Activated CD8-positive, alpha-beta memory T cell treated with anti-CD3 and anti-CD28 coated beads for 48 hours (primary cell): ENCODE measurements at regions not wholly inside any gene's neighbourhood (a gene's known extent, or its start where the extent isn't known, plus 50 kb on each side); places are given as distances from the start of the nearest gene placed in this dataset.

Experiments
- DNase-seq, 3 experiments: peaks; one replicate each; pipeline ENCODE4 v3.0.0-alpha.2; 2020; ENCODE audit warnings: low read depth in 2 of 3, low spot score in 2 of 3

DNA sequence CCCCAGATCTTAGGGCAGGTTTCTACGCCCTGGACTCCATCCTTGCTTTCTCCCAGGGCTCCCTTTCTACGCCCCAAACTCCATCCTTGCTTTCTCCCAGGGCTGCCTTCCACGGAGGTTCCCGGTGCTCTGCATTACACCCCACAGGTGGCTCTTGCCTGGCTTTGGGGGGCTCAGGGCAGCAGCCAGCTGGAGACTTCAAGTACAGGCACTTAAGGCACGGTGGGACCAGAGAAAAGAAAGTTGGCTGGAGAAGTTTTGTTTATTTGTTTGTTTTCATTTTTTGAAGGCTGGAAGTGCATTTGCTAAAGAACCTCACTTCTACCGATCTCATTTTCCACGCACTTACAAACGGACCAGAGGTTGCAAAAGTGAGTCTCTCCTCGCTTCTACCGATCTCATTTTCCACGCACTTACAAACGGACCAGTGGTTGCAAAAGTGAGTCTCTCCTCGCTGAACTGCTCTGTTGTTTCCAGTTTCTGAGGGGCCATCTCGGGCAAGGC is 103.8 kb upstream of the MED13L start:
- no peak for DNase-seq

DNA sequence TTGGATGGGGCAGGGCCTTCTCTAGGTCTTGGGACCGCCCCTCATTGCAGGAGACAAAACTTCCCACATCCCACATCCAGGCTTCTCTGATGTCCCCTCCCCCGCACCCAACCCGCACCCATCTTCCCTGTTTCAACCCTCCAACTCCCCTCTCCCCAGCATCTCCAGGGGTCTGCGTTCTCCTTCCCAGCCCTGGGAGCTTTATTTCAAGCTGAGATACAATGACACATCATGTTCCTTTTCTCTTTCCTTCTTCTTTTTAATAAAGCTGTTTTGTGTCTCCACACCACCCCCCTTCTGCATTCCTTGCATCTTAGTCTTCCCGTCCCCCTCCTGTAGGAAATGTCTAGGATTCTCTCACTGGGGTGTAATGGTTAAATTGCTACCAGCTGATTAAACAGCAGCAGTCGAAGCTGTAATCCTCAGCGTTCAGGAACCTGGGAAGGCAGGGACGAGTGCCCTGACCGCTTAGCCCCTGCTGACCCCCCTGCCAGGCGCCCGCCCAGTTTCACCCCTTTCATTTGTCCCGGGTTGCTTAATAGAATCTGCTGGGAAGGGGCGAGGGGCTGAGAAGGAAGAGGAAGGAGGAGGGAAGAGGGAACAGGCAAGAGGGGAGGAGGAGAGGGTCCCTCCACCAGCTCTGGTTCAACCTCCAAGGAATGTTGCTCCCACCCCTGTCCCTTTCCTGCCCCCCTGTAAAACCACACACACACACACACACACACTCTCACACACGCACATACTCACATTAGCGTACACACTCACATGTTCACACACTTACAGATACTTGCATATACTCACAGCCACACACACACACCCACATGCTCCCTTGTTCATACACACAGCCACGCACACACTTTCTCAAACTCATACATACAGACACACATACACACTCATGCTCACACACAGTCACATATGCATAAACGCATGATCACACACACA is 104.5 kb upstream of the MED13L start:
- DNase-seq: no peak

DNA sequence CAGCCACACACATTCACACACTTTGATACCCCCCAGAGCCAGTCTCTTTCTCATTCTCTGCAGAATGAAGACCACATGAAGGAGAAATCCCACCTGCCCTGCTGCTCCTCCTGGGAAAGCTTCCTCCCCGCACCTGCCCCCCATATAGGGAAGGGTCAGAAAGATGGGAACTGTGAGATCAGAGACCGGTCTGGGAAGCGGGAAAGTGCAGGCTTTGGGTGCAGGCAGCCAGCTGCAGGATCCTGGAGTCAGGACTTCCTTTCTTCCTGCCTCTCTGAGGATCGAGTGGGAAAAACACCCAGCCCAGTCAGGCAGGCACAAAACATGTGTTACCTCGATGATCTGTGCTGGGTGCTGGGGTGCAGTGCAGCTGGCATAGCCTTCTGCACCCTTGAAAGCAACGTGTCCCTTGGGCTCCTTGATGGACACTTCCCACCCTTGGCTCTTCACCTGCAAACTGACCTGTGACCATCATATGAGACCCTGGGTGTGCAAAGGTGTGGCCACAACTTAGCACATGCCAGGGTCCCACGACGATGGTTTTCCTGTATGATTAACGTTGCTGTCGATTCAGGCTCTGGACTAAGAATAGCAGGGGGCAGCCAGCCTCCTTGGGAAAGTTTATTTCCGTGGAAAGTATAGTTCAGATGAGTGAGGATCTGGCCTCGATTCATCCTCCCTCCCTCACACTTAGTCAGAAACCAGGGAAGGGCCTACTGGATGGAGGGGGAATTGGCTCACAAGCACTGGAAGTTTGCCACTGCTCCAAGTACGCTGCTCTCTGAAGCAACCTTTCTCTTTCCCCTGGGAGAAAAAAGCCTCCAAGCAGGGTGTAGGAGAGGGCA is 105.4 kb upstream of the MED13L start:
- no peak for DNase-seq

DNA sequence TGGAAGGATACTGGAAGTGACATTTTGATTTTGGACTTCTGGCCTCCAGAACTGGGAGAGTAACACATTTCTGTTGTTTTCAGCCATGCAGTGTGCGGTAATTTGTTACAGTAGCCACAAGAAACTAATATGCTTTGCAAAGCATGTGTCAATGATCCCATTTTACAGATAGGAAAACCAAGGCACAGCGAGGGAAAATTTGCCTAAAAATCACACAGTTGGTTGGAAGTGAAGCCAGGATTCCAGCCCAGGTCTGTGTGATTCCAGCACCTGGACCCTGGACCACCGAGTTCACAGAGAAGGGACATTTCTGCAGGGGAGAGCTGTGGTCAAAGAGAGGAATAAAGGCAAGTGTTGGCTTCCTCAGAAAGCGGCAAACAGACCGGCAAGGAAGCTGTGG is 106.7 kb upstream of the MED13L start:
- DNase-seq: no peak

DNA sequence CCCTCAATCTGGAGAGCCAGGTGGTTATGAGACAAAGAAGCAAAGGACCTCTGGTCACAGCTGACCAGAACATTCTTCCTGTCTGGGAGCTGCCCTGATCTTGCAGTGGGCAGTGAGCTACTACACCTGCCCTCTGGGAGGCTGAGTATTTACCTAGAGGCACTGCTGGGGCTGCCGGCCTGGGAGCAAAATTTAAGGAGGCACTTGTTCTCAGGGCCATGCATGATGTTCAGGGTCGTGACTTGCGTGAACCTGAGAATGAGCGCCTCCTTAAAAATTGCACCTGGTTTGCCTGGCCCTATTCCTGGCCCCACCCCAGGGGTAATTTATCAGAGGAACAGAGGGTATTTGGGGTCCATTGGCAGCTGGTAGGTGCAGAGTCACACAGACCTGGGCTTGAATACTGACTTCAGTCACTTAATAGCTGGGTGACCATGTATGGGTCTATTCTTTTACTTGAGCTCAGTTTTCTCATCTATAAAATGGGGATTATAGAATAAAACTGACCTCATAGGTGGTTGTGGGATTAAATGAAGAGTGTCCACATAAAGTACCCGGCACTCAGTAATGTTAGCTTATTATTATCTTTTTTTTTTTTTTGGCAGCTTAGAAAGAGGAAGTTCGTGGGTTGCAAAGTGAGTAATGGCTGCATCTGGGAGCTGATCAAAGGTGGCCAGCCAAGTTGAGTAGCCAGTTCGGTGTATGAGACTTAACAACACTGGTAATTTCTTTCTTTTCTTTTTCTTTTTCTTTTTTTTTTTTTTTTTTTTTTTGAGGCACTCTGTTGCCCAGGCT is 107.4 kb upstream of the MED13L start:
- DNase-seq: no peak

DNA sequence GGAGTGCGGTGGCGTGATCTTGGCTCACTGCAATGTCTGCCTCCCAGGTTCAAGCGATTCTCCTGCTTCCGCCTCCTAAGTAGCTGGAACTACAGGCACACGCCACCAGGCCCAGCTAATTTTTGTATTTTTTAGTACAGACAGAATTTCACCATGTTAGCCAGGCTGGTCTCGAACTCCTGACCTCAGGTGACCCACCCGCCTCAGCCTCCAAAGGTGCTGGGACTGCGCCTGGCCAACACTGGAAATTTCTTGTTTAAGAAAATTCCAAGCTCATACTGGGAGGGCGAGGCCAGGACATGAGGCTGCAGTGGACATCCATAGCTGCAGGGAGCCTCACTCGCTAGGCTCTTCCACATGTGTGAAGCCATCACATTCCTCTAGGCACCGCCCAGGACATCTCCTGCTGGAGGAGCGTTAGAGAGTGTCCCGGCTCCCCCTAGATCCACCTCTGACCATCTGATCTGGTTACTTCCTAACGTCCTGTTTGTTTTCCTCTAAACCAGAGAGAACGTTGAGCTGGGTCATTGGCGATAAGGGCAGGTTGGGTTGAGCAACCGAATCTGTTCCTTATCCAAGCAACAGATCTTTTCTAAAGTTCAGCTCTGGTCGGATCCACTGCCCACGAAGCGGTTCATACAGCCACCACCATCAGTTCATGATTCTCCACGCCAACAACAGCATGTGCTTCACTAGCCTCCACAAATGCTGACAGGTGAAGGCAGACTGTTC is 108.2 kb upstream of the MED13L start:
- no peak for DNase-seq

DNA sequence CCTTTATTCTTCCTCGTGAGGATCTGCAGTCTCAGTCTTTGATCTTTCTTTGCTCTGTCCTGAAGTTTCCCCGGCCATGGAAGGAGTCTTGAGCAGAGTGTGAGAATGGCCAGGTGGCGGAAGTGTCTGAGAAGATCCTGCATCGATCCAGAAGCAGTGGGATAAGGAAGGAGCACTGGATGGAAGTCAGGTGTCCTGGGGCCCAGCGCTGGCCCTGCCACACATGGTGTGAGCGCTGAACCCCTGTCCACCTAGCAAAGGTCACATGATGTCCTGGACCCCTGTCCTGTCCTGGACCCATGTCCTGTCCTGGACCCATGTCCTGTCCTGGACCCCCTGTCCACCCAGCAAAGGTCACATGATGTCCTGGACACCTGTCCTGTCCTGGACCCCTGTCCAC is 111.8 kb upstream of the MED13L start:
- no peak for DNase-seq

DNA sequence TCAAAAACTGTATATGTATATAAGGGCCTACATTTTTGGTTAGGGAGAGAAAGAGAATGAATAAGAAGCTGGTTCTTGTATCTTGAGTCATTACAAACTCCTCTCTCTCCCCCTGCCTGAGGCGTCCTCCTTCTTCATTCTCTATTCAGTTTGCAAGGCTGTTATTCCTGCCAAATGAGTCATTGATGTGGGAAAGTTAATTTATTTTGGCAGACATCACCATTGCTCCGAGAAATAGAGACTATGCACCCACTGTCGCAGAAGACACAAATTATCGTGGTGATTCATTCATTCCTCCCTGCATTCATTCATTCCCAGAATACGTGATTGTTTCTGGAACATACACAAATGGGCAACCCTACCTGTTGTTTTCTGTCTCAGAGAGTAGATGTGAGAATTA is 112.5 kb upstream of the MED13L start:
- no peak for DNase-seq

DNA sequence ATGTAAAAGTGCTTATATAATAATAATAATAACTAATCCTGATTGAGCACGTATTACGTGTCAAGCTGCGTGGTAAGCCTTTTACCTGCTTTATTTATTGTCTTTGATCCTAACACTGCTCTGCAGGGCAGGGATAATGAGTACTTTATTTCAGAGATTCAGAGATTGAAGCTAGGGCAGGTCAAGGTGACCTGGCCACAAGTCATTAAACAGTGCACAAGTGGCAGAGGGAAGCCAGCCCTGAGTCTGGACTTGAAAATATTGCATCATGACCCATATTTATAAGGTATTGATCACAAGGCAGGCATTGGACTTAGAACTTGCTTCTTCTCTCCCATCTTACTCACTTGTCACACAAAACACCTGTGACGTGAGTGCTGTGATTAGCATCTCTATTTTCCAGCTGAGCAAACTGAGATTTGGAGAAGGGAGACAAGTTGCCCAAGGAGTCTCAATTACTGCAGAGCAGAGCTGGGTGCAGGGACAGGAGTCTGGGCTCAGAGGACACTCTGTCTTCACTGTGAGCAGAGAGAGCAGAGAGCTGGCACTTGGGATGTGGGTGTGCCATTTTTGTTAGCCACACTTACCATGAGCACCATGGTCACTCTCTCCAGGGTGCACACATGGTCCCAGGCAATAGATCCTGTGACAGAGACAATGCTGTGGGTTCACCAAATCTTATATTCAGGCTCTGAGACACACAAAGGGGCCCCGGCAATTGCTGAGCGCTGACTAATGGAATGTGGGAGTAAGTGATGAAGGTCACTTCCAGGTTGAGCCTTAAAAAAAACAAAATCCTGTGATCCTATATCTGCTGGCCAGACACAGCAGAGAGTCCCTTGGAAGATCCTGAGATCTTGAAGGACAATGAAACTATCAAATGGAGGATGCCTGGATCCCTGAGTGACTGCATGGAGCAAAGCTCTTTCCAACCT is 113.2 kb upstream of the MED13L start:
- DNase-seq: no peak

DNA sequence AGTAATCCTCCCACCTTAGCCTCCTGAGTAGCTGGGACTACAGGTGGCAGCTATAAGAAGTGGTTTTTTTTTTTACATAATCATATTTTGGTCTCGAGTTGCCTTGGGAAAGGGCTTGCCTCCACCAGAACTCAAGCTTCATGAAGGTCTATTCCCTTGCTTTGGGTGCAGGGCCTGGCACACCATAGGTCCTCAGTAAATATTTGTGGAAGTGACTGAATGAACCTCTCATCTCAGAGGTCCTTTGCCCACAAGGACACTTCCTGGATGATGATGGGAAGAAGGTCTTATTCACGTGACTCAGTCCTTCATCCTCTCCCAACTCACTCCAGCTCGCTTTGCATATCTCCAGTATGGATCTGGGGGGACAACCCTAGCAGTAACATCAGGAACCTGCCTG is 114.0 kb upstream of the MED13L start:
- no peak for DNase-seq

DNA sequence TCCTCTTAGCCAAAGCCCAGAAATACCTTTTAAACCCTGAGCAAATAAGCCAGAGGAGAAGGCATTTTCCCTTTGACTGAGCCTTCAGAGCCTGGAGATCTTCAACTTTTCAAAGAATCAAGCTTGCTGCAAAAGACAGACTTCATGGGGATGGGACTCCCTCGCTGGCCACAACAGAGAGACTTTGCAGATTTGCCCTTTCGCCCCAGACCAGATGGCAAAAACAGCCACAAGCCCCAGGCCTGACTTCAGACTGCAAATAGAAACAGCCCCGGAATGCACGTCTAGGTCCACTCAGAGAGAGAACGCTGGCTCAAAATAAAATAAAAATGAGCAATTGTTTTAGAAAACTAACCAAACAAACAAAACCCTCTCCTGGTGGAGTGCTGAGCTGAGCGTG is 114.6 kb upstream of the MED13L start:
- no peak for DNase-seq

DNA sequence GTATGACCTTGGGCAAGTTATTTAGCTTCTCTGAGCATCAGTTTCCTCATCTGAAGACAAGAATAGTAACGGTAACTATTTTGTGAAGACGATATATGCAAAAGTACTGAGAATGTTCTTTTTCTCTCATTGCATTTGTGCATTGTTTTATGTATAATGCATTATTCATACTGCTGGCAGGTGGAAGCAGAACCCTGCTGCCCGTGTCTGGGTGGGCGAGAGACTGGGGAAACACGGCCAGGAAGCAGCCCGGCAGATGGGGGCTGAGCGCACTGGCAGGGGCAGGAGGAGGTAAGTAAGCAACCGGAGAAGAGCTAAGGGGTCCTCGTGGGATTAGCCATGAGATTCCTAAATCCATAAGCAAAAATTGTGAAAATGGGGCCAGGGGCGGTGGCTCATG is 115.8 kb upstream of the MED13L start:
- no peak for DNase-seq

DNA sequence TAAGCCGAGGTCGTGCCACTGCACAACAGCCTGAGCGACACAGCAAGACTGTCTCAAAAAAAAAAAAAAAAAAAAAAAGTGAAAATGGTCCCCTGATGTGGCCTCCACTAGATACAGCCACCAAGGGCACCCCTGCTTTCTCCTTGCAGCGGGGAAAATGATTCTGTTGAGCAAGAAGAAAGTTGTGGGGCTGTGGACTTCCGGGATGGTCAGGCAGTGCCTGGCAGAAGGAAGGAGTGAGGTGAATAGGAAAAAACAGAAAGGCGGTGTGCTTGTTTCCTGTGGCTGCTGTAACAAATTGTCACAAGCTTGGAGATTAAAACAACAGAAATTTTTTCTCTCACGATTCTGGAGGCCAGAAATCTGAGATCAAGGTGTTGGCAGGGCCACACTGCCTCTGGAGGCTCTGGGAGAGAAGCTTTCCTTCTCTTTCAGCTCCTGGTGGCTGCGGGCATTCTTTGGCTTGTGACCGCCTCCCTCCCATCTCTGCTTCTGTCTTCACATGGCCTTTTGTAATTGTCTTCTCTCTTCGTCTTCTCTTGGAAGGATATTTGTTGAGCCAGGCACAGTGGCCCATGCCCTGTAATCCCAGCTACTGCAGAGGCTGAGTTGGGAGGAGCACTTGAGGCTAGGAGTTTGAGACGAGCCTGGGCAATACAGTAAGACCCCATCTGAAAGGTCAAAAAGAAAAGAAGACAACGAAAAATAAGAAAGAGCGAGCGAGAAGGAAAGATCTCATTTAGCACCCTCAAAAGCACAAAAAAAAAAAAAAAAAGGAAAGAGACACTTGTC is 116.6 kb upstream of the MED13L start:
- DNase-seq: no peak

DNA sequence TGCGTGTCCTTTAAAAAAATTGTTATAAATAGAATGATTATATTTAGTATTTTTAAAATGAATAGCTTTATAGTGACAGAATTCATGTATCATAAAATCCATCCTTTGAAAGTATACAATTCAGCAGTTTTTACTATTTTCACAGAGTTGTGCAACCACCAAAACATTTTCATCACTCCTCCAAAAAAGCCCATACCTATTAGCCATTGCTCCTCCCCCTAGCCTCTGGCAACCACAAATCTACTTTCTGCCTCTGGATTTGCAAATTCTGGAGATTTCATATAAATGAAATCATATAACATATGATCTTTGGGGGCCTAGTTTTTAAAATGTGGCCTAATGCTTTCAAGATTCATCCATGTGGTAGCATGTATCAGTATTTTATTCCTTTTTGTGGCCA is 117.9 kb upstream of the MED13L start:
- DNase-seq: no peak

DNA sequence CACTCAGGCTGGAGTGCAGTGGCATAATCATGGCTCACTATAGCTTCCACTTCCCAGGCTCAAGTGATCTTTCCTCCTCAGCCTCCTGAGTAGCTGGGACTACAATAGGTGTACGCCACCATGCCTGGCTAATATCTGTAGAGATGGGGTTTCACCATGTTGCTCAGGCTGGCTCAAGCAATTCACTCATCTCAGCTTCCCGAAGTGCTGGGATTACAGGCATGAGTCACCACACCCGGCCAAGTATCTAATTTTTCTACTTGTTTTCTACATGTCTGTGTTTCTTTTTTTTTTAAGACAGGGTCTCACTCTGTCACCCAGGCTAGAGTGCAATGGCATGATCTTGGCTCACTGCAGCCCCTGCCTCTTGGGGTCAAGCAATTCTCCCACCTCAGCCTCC is 119.7 kb upstream of the MED13L start:
- no peak for DNase-seq

DNA sequence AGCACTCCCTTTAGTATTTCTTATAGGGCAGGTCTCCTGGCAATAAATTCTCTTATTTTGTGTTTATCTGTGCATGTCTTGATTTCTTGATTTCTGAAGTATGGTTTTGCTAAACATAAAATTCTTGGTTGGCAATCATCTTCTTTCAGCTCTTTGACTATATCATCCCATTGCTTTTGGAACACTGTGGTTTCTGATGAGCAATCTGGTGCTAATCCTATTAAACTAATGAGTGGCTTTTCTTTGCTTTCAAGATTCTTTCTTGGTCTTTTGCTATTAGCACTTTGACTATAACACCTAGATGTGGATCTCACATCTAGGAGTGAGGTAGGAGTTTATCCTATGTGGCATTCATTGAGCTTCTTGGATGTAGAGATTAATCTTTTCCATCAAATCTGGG is 120.7 kb upstream of the MED13L start:
- DNase-seq: no peak

DNA sequence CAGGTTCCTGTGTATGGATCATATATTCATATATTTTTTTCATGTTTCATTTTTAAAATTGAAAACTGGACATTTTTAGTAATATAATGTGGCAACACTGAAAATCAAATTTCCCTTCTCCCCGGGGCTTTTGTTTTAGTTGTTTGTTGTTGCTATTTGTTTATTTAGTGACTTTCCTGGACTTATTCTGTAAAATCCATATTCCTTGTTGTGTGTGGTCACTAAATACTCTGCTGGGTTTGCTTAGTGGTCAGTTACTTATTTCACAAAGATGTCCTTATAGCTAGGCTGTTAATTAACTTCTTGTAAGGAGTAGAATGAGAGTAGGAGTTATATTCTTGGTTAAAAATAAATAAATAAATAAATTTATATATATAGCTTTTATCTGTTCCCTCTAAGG is 121.6 kb upstream of the MED13L start:
- DNase-seq: no peak

DNA sequence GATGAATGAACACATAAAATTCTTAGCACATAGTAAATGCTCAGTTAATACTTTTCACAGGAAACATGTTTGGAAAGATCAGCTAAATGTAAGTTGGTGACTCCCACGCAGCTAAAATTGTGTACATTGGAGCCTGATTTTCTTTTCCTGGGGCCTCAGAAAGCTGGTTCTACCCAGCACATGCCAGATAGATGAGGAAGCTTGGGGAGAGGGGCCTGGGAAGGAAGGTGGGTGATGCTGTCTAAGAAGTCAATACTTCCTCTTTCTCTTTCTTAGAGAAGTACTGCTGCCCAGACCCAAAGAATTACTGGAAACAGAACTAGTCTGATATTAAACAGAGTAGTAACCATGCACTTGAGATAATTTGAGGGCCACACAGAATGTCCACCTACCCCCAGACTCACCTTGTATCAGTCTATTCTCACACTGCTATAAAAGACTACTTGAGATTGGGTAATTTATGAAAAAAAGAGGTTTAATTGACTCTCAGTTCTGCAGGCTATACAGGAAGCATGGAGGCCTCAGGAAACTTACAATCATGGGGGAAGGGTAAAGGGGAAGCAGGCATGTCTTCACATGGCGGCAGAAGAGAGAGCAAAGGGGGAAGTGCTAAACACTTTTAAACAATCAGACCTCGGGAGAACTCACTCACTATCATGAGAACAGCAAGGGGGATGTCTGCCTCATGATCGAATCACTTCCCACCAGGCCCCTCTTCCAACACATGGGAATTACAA is 123.3 kb upstream of the MED13L start:
- no peak for DNase-seq
